LNCaP clone FGC (cell line): ENCODE measurements at regions not wholly inside any gene's neighbourhood (a gene's known extent, or its start where the extent isn't known, plus 50 kb on each side); places are given as distances from the start of the nearest gene placed in this dataset.
A peak's percentile ranks its signal among the peaks of the same experiment; 100 is the strongest.

Source experiments
- DNase-seq: peaks from one replicate; pipeline ENCODE4 v3.0.0-alpha.2; 2011; ENCODE audit warnings: low read depth
- H3K4me3 ChIP-seq: 2 replicates; pipeline ENCODE4 v1.5.1; 2011; ENCODE audit warnings: mild to moderate bottlenecking, low read depth, low read length, control low read depth
- TF ChIP-seq, protein P1 (sequence below): IDR thresholded peaks from 2 replicates; pipeline ENCODE4 v1.5.1; 2012; ENCODE audit warnings: mild to moderate bottlenecking; ENCODE audit not compliant: control insufficient read depth, insufficient read depth; ENCODE audit errors: extremely low read depth

DNA sequence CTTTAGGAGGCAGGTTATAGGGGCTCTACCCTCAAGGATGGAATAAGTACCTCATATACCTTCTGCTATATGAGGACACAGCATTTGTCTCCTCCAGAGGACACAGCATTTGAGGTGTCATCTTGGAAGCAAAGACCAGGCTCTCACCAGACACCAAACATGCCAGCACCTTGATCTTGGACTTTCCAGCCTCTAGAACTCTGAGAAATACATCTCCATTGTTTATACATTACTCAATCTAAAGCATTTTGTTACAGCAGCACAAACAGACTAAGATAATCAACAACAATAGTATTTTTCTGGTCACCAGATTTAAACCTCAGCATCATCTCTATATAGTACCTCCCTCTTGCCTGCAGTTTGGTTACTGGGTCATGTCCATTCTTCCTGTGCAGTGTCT is 237.5 kb upstream of the KLF3 start:
- no peak for DNase-seq
- TF ChIP-seq, protein P1, sequence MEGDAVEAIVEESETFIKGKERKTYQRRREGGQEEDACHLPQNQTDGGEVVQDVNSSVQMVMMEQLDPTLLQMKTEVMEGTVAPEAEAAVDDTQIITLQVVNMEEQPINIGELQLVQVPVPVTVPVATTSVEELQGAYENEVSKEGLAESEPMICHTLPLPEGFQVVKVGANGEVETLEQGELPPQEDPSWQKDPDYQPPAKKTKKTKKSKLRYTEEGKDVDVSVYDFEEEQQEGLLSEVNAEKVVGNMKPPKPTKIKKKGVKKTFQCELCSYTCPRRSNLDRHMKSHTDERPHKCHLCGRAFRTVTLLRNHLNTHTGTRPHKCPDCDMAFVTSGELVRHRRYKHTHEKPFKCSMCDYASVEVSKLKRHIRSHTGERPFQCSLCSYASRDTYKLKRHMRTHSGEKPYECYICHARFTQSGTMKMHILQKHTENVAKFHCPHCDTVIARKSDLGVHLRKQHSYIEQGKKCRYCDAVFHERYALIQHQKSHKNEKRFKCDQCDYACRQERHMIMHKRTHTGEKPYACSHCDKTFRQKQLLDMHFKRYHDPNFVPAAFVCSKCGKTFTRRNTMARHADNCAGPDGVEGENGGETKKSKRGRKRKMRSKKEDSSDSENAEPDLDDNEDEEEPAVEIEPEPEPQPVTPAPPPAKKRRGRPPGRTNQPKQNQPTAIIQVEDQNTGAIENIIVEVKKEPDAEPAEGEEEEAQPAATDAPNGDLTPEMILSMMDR: no peak
- H3K4me3 ChIP-seq: no peak overlapping the region

DNA sequence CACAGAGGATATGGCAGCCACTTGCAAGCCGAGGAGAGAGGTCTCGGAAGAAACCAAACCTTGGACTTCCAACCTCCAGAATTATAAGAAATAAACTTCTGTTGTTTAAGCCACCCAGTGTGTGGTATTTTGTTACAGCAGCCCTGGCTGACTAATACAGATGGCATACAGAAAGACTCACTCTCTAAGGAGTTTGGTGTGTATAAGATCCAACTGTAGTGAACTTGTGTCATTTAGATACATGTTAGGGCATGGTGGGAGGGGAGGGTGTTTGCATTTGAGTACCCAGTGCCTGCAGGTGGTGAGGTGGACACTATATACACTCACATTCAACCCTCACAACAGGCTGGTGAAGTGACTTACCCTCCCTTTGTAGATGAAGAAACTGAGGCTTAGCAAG is 233.2 kb upstream of the KLF3 start:
- TF ChIP-seq, protein P1: no peak
- H3K4me3 ChIP-seq: no peak overlapping the region
- no peak for DNase-seq

DNA sequence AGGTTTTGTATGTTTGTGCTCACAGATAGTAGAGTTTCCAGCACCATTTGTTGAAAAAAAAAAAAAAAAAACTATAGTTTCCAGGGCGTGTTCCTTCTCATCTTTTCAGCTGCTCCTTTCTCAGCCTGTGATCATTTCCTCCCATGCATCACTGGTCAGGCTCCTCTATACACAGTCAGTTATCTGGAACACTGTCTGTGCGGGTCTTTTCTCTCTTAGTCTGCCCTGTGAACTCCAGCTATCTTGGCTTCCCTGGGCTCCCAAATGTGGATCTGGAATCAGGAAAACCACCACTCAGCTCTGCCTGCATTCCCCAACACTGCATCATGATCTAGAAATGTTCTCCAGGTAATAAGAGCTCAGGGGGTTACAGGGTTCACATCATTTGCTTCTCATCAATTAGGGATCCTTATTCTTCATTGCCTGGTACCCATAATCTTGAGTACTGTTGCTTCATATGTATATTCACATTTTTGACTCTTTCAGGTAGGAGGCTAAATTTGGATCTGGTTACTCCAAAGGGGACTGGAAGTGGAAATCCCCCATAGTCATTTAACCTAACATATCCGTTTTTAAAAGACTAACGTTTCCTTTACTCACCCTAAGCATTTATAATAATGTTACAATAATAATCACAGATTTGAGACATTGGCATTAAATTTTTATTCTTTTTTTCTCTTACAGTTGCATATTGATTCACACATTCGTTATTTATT is 221.8 kb upstream of the KLF3 start:
- DNase-seq: no peak
- H3K4me3 ChIP-seq: no peak overlapping the region
- TF ChIP-seq, protein P1: no peak

DNA sequence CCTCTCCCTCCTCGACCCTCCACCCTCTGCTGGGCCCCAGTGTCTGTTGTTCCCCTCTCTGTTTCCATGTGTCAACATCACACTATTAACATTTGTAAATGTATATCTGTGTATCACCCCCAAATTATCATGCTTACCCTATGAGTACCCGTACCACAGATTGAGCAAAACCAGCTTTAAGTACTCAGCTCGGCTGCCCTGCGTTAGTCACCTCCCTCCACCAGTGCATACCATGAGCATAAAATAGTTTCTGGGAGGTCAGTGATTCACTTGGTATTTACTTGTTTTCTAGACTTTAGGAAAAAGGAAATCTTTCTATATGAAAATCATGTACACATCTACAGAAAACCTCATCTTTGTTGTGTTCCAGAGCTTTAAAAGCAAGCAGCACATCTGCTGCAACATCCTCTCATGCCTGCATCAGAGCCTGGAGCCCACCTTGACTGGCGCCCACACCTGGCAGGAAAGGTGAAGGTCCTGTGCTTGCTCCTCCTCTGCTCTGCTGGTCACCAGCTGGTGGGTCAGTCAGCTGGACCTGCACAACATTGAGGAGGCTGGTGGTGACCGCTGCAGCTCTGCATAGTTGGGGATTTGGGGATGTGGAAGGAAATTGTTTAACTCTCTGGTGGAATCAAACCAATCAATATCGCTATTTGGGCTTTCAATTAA is 214.4 kb upstream of the KLF3 start:
- no peak for DNase-seq
- H3K4me3 ChIP-seq: no peak overlapping the region

DNA sequence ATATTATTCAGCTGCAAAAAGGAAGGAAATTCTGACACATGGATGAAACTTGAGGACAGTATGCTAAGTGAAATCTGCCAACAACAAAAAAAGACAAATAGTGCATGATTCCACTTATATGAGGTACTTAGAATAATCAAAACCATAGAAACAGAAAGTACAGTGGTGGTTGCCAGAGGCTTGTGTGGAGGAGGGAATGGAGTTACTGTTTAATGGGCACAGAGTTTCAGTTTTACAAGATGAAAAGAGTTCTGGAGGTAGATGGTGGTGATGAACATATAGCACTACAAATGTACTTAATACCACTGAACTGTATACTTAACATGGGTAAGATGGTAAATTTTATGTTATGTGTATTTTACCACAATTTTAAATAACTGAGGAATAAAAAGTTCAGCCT is 212.0 kb upstream of the KLF3 start:
- no peak for DNase-seq
- TF ChIP-seq, protein P1: no peak

More for the DNA sequence above, 214.4 kb upstream of the KLF3 start:
- TF ChIP-seq, protein P1: 0 out of 2 replicates have a peak, but pooled peaks have one; percentile 12

DNA sequence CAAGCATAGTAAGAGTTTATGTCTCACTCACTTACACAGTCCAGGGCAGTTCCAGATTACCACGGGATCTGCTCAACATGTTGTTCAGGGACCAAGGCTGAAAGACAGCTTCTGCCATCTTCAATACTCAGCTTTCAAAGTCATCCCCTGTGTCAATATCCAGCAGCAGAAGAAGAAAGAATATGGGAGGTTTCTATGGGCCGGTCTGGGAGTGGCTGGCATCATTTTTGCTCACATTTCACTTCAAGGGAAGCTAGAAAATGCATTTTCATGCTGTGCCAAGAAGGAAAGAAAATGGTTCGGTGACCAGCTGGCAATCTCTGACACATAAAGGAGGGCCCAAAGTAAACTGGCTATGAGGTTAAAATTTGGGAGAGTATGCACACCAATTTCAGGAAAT is 211.5 kb upstream of the KLF3 start:
- TF ChIP-seq, protein P1: no peak
- no peak overlapping the region for H3K4me3 ChIP-seq
- no peak for DNase-seq

More for the DNA sequence above, 212.0 kb upstream of the KLF3 start:
- no peak overlapping the region for H3K4me3 ChIP-seq

DNA sequence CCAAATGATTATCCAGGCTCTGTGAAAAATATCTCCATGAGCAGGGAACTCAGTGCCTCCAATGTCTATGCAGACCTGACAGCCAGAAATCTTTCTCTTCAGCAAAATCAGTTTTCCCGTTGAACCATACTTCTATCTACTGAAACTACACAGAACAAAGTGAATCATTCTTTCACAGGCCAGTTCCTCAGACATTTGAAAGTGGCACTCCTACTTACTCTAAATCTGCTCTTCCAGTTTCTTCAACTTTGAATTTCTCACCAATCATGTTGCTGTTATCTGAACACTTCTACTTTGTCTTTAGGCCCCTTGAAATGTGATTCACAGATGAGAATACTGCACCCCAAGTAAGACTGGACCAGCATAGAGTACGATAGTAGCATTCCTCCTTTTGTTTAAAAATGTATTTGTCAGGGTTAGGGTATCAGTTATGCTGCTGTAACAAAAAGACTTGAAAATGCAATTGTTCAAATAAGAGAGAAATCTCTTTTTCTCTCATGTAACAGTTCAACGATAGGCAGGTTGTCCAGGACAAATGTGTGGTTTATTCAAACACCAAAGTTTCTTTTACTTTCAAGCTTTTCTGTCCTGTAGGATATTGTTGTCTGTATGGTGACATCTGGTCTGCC is 210.6 kb upstream of the KLF3 start:
- no peak overlapping the region for H3K4me3 ChIP-seq
- DNase-seq: no peak
- TF ChIP-seq, protein P1: no peak
